Loucy (cell line): ENCODE measurements at regions not wholly inside any gene's neighbourhood (a gene's known extent, or its start where the extent isn't known, plus 50 kb on each side); places are given as distances from the start of the nearest gene placed in this dataset.

Experiments
- H2AFZ ChIP-seq: fragments of 200-600 bp; sonication (generic); 2 replicates; pipeline ENCODE4 v1.6.0; 2016; ENCODE audit warnings: antibody characterized with exemption, mild to moderate bottlenecking, low read length, moderate library complexity
- H3F3A ChIP-seq: fragments of 200-600 bp; 2 replicates; pipeline ENCODE4 v1.6.0; 2016; ENCODE audit warnings: antibody characterized with exemption, low read depth, mild to moderate bottlenecking
- H3K27me3 ChIP-seq: fragments of 200-600 bp; sonication (generic); 2 replicates; pipeline ENCODE4 v1.6.1; 2014; ENCODE audit warnings: low read length, mild to moderate bottlenecking; ENCODE audit not compliant: insufficient read depth, poor library complexity, severe bottlenecking
- H3K36me3 ChIP-seq: fragments of 200-600 bp; sonication (generic); 2 replicates; pipeline ENCODE4 v1.6.1; 2016; ENCODE audit warnings: low read length; ENCODE audit not compliant: insufficient read depth
- H3K4me1 ChIP-seq: fragments of 200-600 bp; sonication (generic); 2 replicates; pipeline ENCODE4 v1.5.1; 2014; ENCODE audit warnings: low read length, mild to moderate bottlenecking; ENCODE audit not compliant: insufficient read depth, poor library complexity, severe bottlenecking
- H3K4me2 ChIP-seq: fragments of 200-600 bp; sonication (generic); 2 replicates; pipeline ENCODE4 v1.6.0; 2014; ENCODE audit warnings: antibody characterized with exemption, low read length, low read depth, mild to moderate bottlenecking; ENCODE audit not compliant: poor library complexity, severe bottlenecking
- H3K4me3 ChIP-seq: fragments of 200-600 bp; sonication (generic); 2 replicates; pipeline ENCODE4 v1.5.1; 2014; ENCODE audit warnings: low read length, mild to moderate bottlenecking, mixed read lengths; ENCODE audit not compliant: poor library complexity, severe bottlenecking
- H3K79me2 ChIP-seq: fragments of 200-600 bp; sonication (generic); 2 replicates; pipeline ENCODE4 v1.6.1; 2014; ENCODE audit warnings: low read length; ENCODE audit not compliant: insufficient read depth
- H3K9ac ChIP-seq: fragments of 200-600 bp; sonication (generic); 2 replicates; pipeline ENCODE4 v1.6.0; 2014; ENCODE audit warnings: mild to moderate bottlenecking, low read depth, low read length, moderate library complexity; ENCODE audit not compliant: poor library complexity, severe bottlenecking
- H3K9me2 ChIP-seq: fragments of 200-600 bp; sonication (generic); replicated peaks from 2 replicates; pipeline ENCODE4 v1.6.1; 2016; ENCODE audit warnings: low read depth, low read length, mixed read lengths
- H3K9me3 ChIP-seq: fragments of 200-600 bp; sonication (generic); 2 replicates; pipeline ENCODE4 v1.6.1; 2014; ENCODE audit warnings: mild to moderate bottlenecking, antibody characterized with exemption, low read length, low read depth; ENCODE audit not compliant: insufficient read depth
- H4K20me1 ChIP-seq: fragments of 200-600 bp; sonication (generic); 2 replicates; pipeline ENCODE4 v1.6.0; 2014; ENCODE audit warnings: antibody characterized with exemption, low read length, mild to moderate bottlenecking; ENCODE audit not compliant: insufficient read depth, poor library complexity, severe bottlenecking
- CTCF ChIP-seq: fragments of 200-600 bp; sonication (generic); conservative IDR thresholded peaks from 2 replicates; pipeline ENCODE4 v1.5.1; 2014; ENCODE audit warnings: mild to moderate bottlenecking, antibody characterized with exemption, low read length
- EZH2phosphoT487 ChIP-seq: fragments of 200-600 bp; IDR thresholded peaks from 2 replicates; pipeline ENCODE4 v1.6.1; 2018; ENCODE audit warnings: antibody characterized with exemption, mild to moderate bottlenecking, moderate library complexity, borderline replicate concordance

DNA sequence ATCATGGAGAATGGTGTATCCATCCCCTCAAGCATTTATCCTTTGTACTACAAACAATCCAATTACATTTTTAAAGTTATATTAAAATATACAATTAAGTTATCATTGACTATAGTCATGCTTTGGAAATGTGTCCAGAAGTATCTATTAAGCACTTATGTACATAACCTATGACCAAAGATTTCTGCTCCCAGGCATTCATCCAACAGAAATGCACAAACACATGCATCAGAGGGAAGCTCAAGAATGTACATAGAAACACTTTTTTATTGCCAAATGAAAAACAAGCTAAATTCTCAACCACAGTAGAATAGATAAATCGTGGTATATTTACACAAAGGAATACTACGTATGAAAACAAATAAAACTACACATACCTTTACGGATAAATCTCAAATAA lies 700.5 kb upstream of the ZNF608 start:
- Histone ChIP-seq H2AFZ (no peak overlapping the region), H3K9me3 (no peaks in the 10 kb centered on the region), H3K79me2 (no peaks in the 10 kb centered on the region), H3K27me3 (no peaks in the 10 kb centered on the region), H3F3A (no peaks in the 10 kb centered on the region), H3K4me3 (no peak overlapping the region), H3K4me1 (no peaks in the 10 kb centered on the region), H3K9me2 (no peaks in the 10 kb centered on the region), H3K36me3 (no peaks in the 10 kb centered on the region), H3K9ac (no peak overlapping the region), H3K4me2 (no peak overlapping the region), H4K20me1 (no peaks in the 10 kb centered on the region)
- TF ChIP-seq EZH2phosphoT487 (no peak), CTCF (no peak)

GRCh38 chr5:125450771-125451170 lies 704.3 kb upstream of the ZNF608 start:
- no peak overlapping the region for H3K4me3 ChIP-seq
- H3F3A ChIP-seq = no peaks in the 10 kb centered on the region
- no peak overlapping the region for H2AFZ ChIP-seq
- no peak overlapping the region for H3K9ac ChIP-seq
- no peak overlapping the region for H3K4me2 ChIP-seq
- H3K27me3 ChIP-seq = no peaks in the 10 kb centered on the region
- H3K9me3 ChIP-seq = no peaks in the 10 kb centered on the region
- no peaks in the 10 kb centered on the region for H3K79me2 ChIP-seq
- no peak for TF ChIP-seq CTCF
- H3K9me2 ChIP-seq = no peaks in the 10 kb centered on the region
- no peaks in the 10 kb centered on the region for H3K36me3 ChIP-seq
- H3K4me1 ChIP-seq = no peaks in the 10 kb centered on the region
- H4K20me1 ChIP-seq = no peaks in the 10 kb centered on the region

GRCh38 chr5:125451622-125452021 lies 705.2 kb upstream of the ZNF608 start:
- H3K9ac ChIP-seq = no peak overlapping the region
- no peaks in the 10 kb centered on the region for H3K9me2 ChIP-seq
- no peaks in the 10 kb centered on the region for H4K20me1 ChIP-seq
- no peak for TF ChIP-seq EZH2phosphoT487
- no peak for TF ChIP-seq CTCF
- no peaks in the 10 kb centered on the region for H3K9me3 ChIP-seq
- H3K36me3 ChIP-seq = no peaks in the 10 kb centered on the region
- no peaks in the 10 kb centered on the region for H3K27me3 ChIP-seq
- no peaks in the 10 kb centered on the region for H3F3A ChIP-seq
- no peak overlapping the region for H2AFZ ChIP-seq
- H3K79me2 ChIP-seq = no peaks in the 10 kb centered on the region
- no peak overlapping the region for H3K4me3 ChIP-seq
- no peak overlapping the region for H3K4me2 ChIP-seq
- no peaks in the 10 kb centered on the region for H3K4me1 ChIP-seq
